Panc1 (cell line): ENCODE measurements at regions not wholly inside any gene's neighbourhood (a gene's known extent, or its start where the extent isn't known, plus 50 kb on each side); places are given as distances from the start of the nearest gene placed in this dataset.

Source experiments
- ATAC-seq: fragments of 200-7000 bp; cut with Tn5 transposase; 2 replicates; pipeline ENCODE4 v1.9.1; 2020; ENCODE audit warnings: mild to moderate bottlenecking, moderate library complexity
- BruUV-seq: library from RNA; stranded (reverse); fragments of 400-500 nt; replicated peaks from 2 replicates; lab custom pipeline; 2021; lab: Mats Ljungman, UMichigan
- CTCF ChIA-PET: fragments of 300-600 bp; sonication (Branson Sonifier 250); formaldehyde crosslinking; loops from one replicate; lab custom pipeline; 2022; ENCODE audit warnings: antibody characterized with exemption; lab: Charles Lee
- POLR2A ChIA-PET: fragments of 300-600 bp; sonication (Branson Sonifier 250); formaldehyde crosslinking; loops from one replicate; lab custom pipeline; 2022; ENCODE audit warnings: antibody characterized with exemption; lab: Charles Lee
- DNase-seq: peaks from one replicate; pipeline ENCODE4 v3.0.0-alpha.2; 2010; ENCODE audit warnings: low read depth, low spot score
- H3K27ac ChIP-seq: 2 replicates; pipeline ENCODE4 v1.5.1; 2011; ENCODE audit warnings: mild to moderate bottlenecking, low read length, inconsistent platforms
- H3K27me3 ChIP-seq: fragments of 200-500 bp; sonication (Bioruptor generic); 2 replicates; pipeline ENCODE4 v1.6.0; 2014; ENCODE audit warnings: low read length, inconsistent platforms; ENCODE audit not compliant: control insufficient read depth, insufficient read depth
- H3K36me3 ChIP-seq: fragments of 200-500 bp; sonication (Bioruptor generic); 2 replicates; pipeline ENCODE4 v1.5.1; 2014; ENCODE audit warnings: inconsistent platforms, mild to moderate bottlenecking, low read length, moderate library complexity; ENCODE audit not compliant: control insufficient read depth, insufficient read depth
- H3K4me1 ChIP-seq: 2 replicates; pipeline ENCODE4 v1.5.1; 2011; ENCODE audit warnings: inconsistent platforms, mild to moderate bottlenecking, low read length, moderate library complexity; ENCODE audit not compliant: control insufficient read depth, insufficient read depth
- H3K4me3 ChIP-seq, 2 experiments: 2 replicates each; pipeline ENCODE4 v1.5.1; 2011 to 2012; ENCODE audit warnings: low read depth in 2 of 2, low read length in 2 of 2, mild to moderate bottlenecking in 2 of 2, inconsistent platforms in 1 of 2, moderate library complexity in 1 of 2
- H3K9me3 ChIP-seq: fragments of 200-500 bp; sonication (Bioruptor generic); 2 replicates; pipeline ENCODE4 v1.5.1; 2014; ENCODE audit warnings: low read depth, mild to moderate bottlenecking, inconsistent platforms, low read length, moderate library complexity; ENCODE audit not compliant: control insufficient read depth, insufficient read depth
- CTCF ChIP-seq: fragments of 450-650 bp; IDR thresholded peaks from 2 replicates; pipeline ENCODE4 v1.5.1; 2017; ENCODE audit warnings: mild to moderate bottlenecking
- POLR2AphosphoS5 ChIP-seq: IDR thresholded peaks from 2 replicates; pipeline ENCODE4 v1.6.1; 2012; ENCODE audit warnings: mild to moderate bottlenecking, low read depth, low read length, moderate library complexity
- REST ChIP-seq, 2 experiments: IDR thresholded peaks; 2 replicates each; pipeline ENCODE4 v1.6.1; 2011 to 2012; ENCODE audit warnings: low read depth in 2 of 2, control low read depth in 1 of 2, low read length in 1 of 2, mild to moderate bottlenecking in 1 of 2, moderate library complexity in 1 of 2; ENCODE audit not compliant: insufficient read depth in 1 of 2
- SIN3A ChIP-seq: IDR thresholded peaks from 2 replicates; pipeline ENCODE4 v1.6.1; 2012; ENCODE audit warnings: low read depth, mild to moderate bottlenecking, low read length, moderate library complexity, borderline replicate concordance; ENCODE audit not compliant: insufficient read depth
- TCF7L2 ChIP-seq: IDR thresholded peaks from 2 replicates; pipeline ENCODE4 v1.6.1; 2011; ENCODE audit warnings: mild to moderate bottlenecking, low read depth, low read length, inconsistent platforms
- in situ Hi-C: cut with HindIII; loops from 2 replicates; pipeline ENCODE4 v1.10.0; 2016; ENCODE audit warnings: low sequenced_read_pairs, low pct_unique_long_range_greater_than_20kb
- intact Hi-C: fragments of 100-400 bp; cut with micrococcal nuclease; formaldehyde crosslinking; loops from one replicate; pipeline ENCODE4 v1.10.0; 2022; ENCODE audit not compliant: unreplicated experiment

- Histone ChIP-seq H3K27me3 (no peaks in the 10 kb centered on the region), H3K4me3 (no peak overlapping the region), H3K9me3 (no peaks in the 10 kb centered on the region), H3K4me1 (no peaks in the 10 kb centered on the region), H3K36me3 (no peaks in the 10 kb centered on the region), H3K27ac (no peak overlapping the region)
- no peak for ATAC-seq
- no peak for DNase-seq
- ChIA-PET POLR2A (no interaction called here), CTCF (no interaction called here)
- TF ChIP-seq SIN3A (no peak), CTCF (no peak), TCF7L2 (no peak), REST (IDR thresholded peaks at IDR 0.05; ENCODE audit: insufficient read depth in 1 of 2, low read depth in 2 of 2, low read length in 1 of 2) (no peak), POLR2AphosphoS5 (no peak)
- BruUV-seq, result no TSS peak
- intact Hi-C loops (no loop called here), in situ Hi-C loops (no loop called here)
These were observed 109.8 kb upstream of the TMEM170B start for GRCh38 chr6:11427723-11428245.

GRCh38 chr6:11427091-11427722 lies 110.3 kb upstream of the TMEM170B start:
- Histone ChIP-seq H3K27me3 (no peaks in the 10 kb centered on the region), H3K27ac (no peak overlapping the region), H3K36me3 (no peaks in the 10 kb centered on the region), H3K4me3 (no peak overlapping the region), H3K4me1 (no peaks in the 10 kb centered on the region), H3K9me3 (no peaks in the 10 kb centered on the region)
- POLR2A ChIA-PET, result no interaction called here
- DNase-seq (no peak), ATAC-seq (no peak)
- CTCF ChIA-PET, result no interaction called here
- no peak for TF ChIP-seq SIN3A
- TF ChIP-seq POLR2AphosphoS5, result no peak
- TF ChIP-seq CTCF, result no peak
- TF ChIP-seq REST (IDR thresholded peaks at IDR 0.05; ENCODE audit: insufficient read depth in 1 of 2, low read depth in 2 of 2, low read length in 1 of 2), result no peak
- no peak for TF ChIP-seq TCF7L2
- intact Hi-C loops (no loop called here), in situ Hi-C loops (no loop called here)
- no TSS peak for BruUV-seq
